GM12891 (cell line): ENCODE measurements at regions not wholly inside any gene's neighbourhood (a gene's known extent, or its start where the extent isn't known, plus 50 kb on each side); places are given as distances from the start of the nearest gene placed in this dataset.

Experiments
- POLR2A ChIP-seq: IDR thresholded peaks from 2 replicates; pipeline ENCODE4 v1.6.1; 2011; ENCODE audit warnings: low read depth, low read length, control low read depth
- POLR2AphosphoS5 ChIP-seq: IDR thresholded peaks from 2 replicates; pipeline ENCODE4 v1.6.1; 2011; ENCODE audit warnings: low read depth, low read length, control low read depth
- SPI1 ChIP-seq: IDR thresholded peaks from 2 replicates; pipeline ENCODE4 v1.6.1; 2011; ENCODE audit warnings: low read depth, low read length, control low read depth
- TAF1 ChIP-seq: IDR thresholded peaks from 2 replicates; pipeline ENCODE4 v1.6.1; 2011; ENCODE audit warnings: low read depth, low read length, control low read depth

DNA sequence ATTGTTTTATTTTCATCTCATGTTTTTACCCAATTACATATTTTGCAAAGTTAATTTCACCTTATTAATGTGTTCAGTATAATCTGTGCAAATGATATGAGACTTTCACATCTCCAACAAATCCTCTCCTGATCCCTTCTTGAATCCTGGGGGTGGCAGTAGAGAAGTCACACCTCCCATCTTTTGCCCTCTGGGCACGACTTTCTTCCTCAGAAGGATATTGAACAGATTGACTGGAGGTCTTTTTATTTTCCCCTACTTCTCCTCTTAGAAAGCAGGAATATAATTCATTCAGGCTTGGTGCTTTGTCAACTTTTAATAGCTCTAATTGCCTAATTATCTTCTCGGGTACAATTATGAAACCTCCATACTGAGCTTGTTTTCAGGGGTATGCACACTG, 1037.1 kb upstream of the NUDT12 start:
- TF ChIP-seq POLR2AphosphoS5 (no peak), POLR2A (no peak), TAF1 (no peak), SPI1 (no peak)
